CD8-positive, alpha-beta memory T cell (primary cell): ENCODE measurements at regions not wholly inside any gene's neighbourhood (a gene's known extent, or its start where the extent isn't known, plus 50 kb on each side); places are given as distances from the start of the nearest gene placed in this dataset.

Experiments
- CTCF ChIA-PET: fragments of 350-600 bp; sonication (Branson Sonifier 250); formaldehyde crosslinking; loops from one replicate; lab custom pipeline; 2021; ENCODE audit warnings: antibody characterized with exemption; lab: Charles Lee
- POLR2A ChIA-PET: fragments of 350-600 bp; sonication (Branson Sonifier 250); formaldehyde crosslinking; loops from one replicate; lab custom pipeline; 2021; ENCODE audit warnings: antibody characterized with exemption; lab: Charles Lee
- DNase-seq, 5 donors: peaks; one replicate each; pipeline versions ENCODE4 v3.0.0 to v3.0.0-alpha.2; 2020 to 2022; ENCODE audit warnings: mixed read lengths in 1 of 5
- H3K27ac ChIP-seq: one replicate; pipeline ENCODE4 v1.7.0; 2013; ENCODE audit warnings: low read depth, mild to moderate bottlenecking, low read length, moderate library complexity
- H3K27me3 ChIP-seq: 2 replicates; pipeline ENCODE4 v1.7.0; 2013; ENCODE audit warnings: low read length, mild to moderate bottlenecking; ENCODE audit not compliant: insufficient read depth, poor library complexity, severe bottlenecking
- H3K36me3 ChIP-seq: 2 replicates; pipeline ENCODE4 v1.7.0; 2013; ENCODE audit warnings: mild to moderate bottlenecking, low read length, moderate library complexity; ENCODE audit not compliant: insufficient read depth
- H3K4me1 ChIP-seq: 2 replicates; pipeline ENCODE4 v1.7.0; 2013; ENCODE audit warnings: mild to moderate bottlenecking, low read length, moderate library complexity; ENCODE audit not compliant: insufficient read depth
- H3K4me3 ChIP-seq: 2 replicates; pipeline ENCODE4 v1.7.0; 2013; ENCODE audit warnings: mild to moderate bottlenecking, low read length
- H3K9me3 ChIP-seq: 2 replicates; pipeline ENCODE4 v1.7.0; 2013; ENCODE audit warnings: mild to moderate bottlenecking, low read length
- H3K27ac Mint-ChIP-seq, 8 donors: one replicate each; pipeline ENCODE4 v1.8.0; 2020 to 2021; ENCODE audit warnings: mixed read lengths in 8 of 8, mild to moderate bottlenecking in 6 of 8, inconsistent platforms in 3 of 8, moderate library complexity in 3 of 8
- H3K27me3 Mint-ChIP-seq, 2 donors: one replicate each; pipeline ENCODE4 v1.8.0; 2020 to 2021; ENCODE audit warnings: mixed read lengths in 2 of 2, mild to moderate bottlenecking in 1 of 2, moderate library complexity in 1 of 2
- H3K36me3 Mint-ChIP-seq, 3 donors: one replicate each; pipeline ENCODE4 v1.8.0; 2020 to 2021; ENCODE audit warnings: mixed read lengths in 3 of 3, inconsistent platforms in 1 of 3, mild to moderate bottlenecking in 1 of 3
- H3K4me1 Mint-ChIP-seq, 3 donors: one replicate each; pipeline ENCODE4 v1.8.0; 2020 to 2021; ENCODE audit warnings: mixed read lengths in 3 of 3, inconsistent platforms in 1 of 3, mild to moderate bottlenecking in 1 of 3
- H3K4me3 Mint-ChIP-seq, 7 donors: one replicate each; pipeline ENCODE4 v1.8.0; 2020 to 2021; ENCODE audit warnings: mixed read lengths in 7 of 7, mild to moderate bottlenecking in 6 of 7, moderate library complexity in 4 of 7, inconsistent platforms in 2 of 7
- H3K9me3 Mint-ChIP-seq, 5 donors: one replicate each; pipeline ENCODE4 v1.8.0; 2020 to 2022; ENCODE audit warnings: mixed read lengths in 5 of 5, mild to moderate bottlenecking in 3 of 5, moderate library complexity in 2 of 5, inconsistent platforms in 1 of 5

DNA sequence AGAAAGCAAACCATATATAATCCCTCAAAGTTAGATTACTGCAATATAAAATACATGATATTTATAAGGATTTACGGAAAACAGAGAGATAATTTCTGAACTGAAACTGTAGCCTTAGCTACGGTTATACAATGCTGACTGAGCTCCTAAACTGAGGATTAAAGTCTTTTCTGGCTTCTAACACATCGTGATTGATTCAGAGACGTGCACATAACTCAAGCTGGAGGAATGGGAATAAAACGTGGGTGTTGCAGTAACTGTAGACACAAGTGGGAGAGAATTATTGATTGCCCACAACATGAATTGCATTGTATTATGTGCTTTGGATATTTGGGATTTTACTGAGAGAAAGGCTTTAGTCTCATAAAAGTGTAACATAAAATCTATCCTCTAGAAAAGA lies 418.0 kb upstream of the OPRM1 start:
- no peak overlapping the region for H3K4me3 Mint-ChIP-seq
- CTCF ChIA-PET = no interaction called here

DNA sequence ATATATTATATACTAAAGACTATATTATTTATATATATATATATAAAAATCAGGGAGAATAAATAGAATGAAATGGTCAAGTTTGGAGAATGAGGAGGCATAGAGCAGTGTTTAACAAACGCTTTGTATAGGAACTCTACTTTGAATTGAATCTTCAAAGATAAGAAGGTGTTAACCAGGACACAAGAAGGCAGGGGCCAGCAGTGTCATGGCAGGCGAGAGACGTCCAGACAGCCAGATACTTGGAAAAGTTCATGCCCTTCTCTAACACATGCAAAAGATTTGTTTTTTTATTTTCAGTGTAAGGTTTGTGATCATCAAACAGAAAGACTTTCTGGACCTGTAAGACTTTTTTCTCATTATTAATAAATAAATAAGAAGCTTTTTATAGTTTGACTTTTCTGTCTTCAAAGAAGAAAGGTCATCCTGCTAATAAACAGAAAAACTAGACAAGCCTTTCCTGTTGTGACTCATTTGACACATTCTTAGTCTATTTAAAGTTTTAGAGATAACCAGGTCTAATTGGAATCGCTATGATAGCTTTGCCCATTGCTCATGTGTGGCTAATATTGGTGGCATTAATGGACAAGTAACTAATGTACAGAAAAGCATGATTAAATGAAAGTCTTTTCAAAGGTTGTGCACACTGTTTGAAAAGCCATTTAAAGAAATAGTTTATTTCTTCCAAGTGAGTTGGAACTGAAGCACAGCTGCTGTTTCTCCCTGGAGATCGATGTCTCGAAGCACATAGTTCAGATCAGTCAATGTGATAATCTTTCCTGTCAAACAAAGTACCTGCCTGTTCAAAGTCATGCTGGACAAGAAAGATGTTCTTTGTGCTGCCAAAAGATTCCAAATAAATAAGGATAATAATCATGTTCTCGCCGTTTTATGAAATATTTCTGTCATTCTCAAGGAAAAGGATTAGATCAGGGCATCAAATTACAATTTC lies 420.4 kb upstream of the OPRM1 start:
- Mint-ChIP-seq H3K9me3 (peaks cover 0 to 2% (median 0%) of the 10 kb centered on the region in 5 donors), H3K4me1 (no peaks in the 10 kb centered on the region), H3K27me3 (no peaks in the 10 kb centered on the region), H3K27ac (no peak overlapping the region), H3K36me3 (no peaks in the 10 kb centered on the region), H3K4me3 (no peak overlapping the region)
- Histone ChIP-seq H3K9me3 (no peaks in the 10 kb centered on the region), H3K36me3 (no peaks in the 10 kb centered on the region), H3K4me3 (no peak overlapping the region), H3K27me3 (no peaks in the 10 kb centered on the region), H3K4me1 (no peaks in the 10 kb centered on the region), H3K27ac (no peak overlapping the region)
- ChIA-PET POLR2A (no interaction called here), CTCF (no interaction called here)
- no peak for DNase-seq

More for the DNA sequence above, 418.0 kb upstream of the OPRM1 start:
- no peaks in the 10 kb centered on the region for H3K27me3 ChIP-seq
- H3K4me1 ChIP-seq = no peaks in the 10 kb centered on the region
- Mint-ChIP-seq H3K36me3 (no peaks in the 10 kb centered on the region), H3K27ac (no peak overlapping the region), H3K9me3 (peaks cover 0 to 11% (median 0%) of the 10 kb centered on the region in 5 donors), H3K4me1 (no peaks in the 10 kb centered on the region), H3K27me3 (no peaks in the 10 kb centered on the region)
- H3K36me3 ChIP-seq = no peaks in the 10 kb centered on the region
- POLR2A ChIA-PET = no interaction called here
- no peaks in the 10 kb centered on the region for H3K9me3 ChIP-seq
- DNase-seq = no peak
- no peak overlapping the region for H3K4me3 ChIP-seq
- no peak overlapping the region for H3K27ac ChIP-seq

DNA sequence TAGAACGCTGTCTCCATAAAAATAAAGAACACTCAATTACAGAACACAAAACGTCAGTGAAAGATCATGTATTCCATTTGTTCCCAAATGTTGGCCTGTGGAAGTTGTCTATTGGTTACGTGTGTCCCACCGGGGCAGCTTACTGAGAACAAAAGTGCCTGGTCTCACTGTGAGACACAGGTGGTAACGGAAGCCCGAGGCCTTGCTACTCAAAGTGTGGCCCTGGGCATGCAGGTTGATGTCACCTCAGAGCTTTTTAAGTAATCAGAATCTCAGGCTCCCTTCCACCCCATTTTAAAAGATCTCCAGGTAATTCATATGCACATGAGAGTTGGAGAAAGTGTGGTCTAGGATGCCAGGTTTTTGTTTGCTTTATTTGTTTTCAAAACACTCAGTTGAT lies 422.5 kb upstream of the OPRM1 start:
- Histone ChIP-seq H3K27ac (no peak overlapping the region), H3K4me3 (no peak overlapping the region), H3K27me3 (no peaks in the 10 kb centered on the region), H3K9me3 (no peaks in the 10 kb centered on the region), H3K4me1 (no peaks in the 10 kb centered on the region), H3K36me3 (no peaks in the 10 kb centered on the region)
- POLR2A ChIA-PET = no interaction called here
- Mint-ChIP-seq H3K4me3 (no peak overlapping the region), H3K36me3 (no peaks in the 10 kb centered on the region), H3K9me3 (peaks cover 0 to 2% (median 0%) of the 10 kb centered on the region in 5 donors), H3K27ac (no peak overlapping the region), H3K4me1 (no peaks in the 10 kb centered on the region), H3K27me3 (no peaks in the 10 kb centered on the region)
- CTCF ChIA-PET = no interaction called here
- no peak for DNase-seq

- H3K27ac ChIP-seq = no peak overlapping the region
- no peak for DNase-seq
- ChIA-PET CTCF (no interaction called here), POLR2A (no interaction called here)
- Mint-ChIP-seq H3K27ac (no peak overlapping the region), H3K9me3 (peaks cover 0 to 2% (median 0%) of the 10 kb centered on the region in 5 donors), H3K4me3 (no peak overlapping the region), H3K27me3 (no peaks in the 10 kb centered on the region), H3K4me1 (no peaks in the 10 kb centered on the region), H3K36me3 (no peaks in the 10 kb centered on the region)
- no peak overlapping the region for H3K4me3 ChIP-seq
- no peaks in the 10 kb centered on the region for H3K36me3 ChIP-seq
- H3K9me3 ChIP-seq = no peaks in the 10 kb centered on the region
- no peaks in the 10 kb centered on the region for H3K27me3 ChIP-seq
- no peaks in the 10 kb centered on the region for H3K4me1 ChIP-seq
These were observed 425.2 kb upstream of the OPRM1 start for GRCh38 chr6:153613719-153614455.

GRCh38 chr6:153602401-153602800 lies 436.6 kb upstream of the OPRM1 start:
- no peaks in the 10 kb centered on the region for H3K36me3 Mint-ChIP-seq
- H3K27ac Mint-ChIP-seq = no peak overlapping the region
- no peak overlapping the region for H3K4me3 Mint-ChIP-seq
- no peaks in the 10 kb centered on the region for H3K4me1 Mint-ChIP-seq
- no peaks in the 10 kb centered on the region for H3K9me3 ChIP-seq
- no peaks in the 10 kb centered on the region for H3K36me3 ChIP-seq
- H3K4me3 ChIP-seq = no peak overlapping the region
- peaks cover 0 to 5% (median 3%) of the 10 kb centered on the region in 5 donors for H3K9me3 Mint-ChIP-seq
- ChIA-PET POLR2A (no interaction called here), CTCF (no interaction called here)
- H3K4me1 ChIP-seq = no peaks in the 10 kb centered on the region
- no peaks in the 10 kb centered on the region for H3K27me3 Mint-ChIP-seq
- H3K27me3 ChIP-seq = no peaks in the 10 kb centered on the region
- DNase-seq = no peak
- no peak overlapping the region for H3K27ac ChIP-seq

GRCh38 chr6:153599901-153600300 lies 439.1 kb upstream of the OPRM1 start:
- no peaks in the 10 kb centered on the region for H3K9me3 ChIP-seq
- Mint-ChIP-seq H3K27me3 (no peaks in the 10 kb centered on the region), H3K9me3 (peaks cover 0 to 5% (median 2%) of the 10 kb centered on the region in 5 donors), H3K4me1 (no peaks in the 10 kb centered on the region), H3K4me3 (no peak overlapping the region), H3K36me3 (no peaks in the 10 kb centered on the region), H3K27ac (no peak overlapping the region)
- H3K27me3 ChIP-seq = no peaks in the 10 kb centered on the region
- CTCF ChIA-PET = no interaction called here
- H3K4me1 ChIP-seq = no peaks in the 10 kb centered on the region
- DNase-seq = no peak
- no peak overlapping the region for H3K27ac ChIP-seq
- H3K36me3 ChIP-seq = no peaks in the 10 kb centered on the region
- POLR2A ChIA-PET = no interaction called here
- no peak overlapping the region for H3K4me3 ChIP-seq

- Mint-ChIP-seq H3K4me1 (no peaks in the 10 kb centered on the region), H3K27ac (no peak overlapping the region), H3K27me3 (no peaks in the 10 kb centered on the region), H3K36me3 (no peaks in the 10 kb centered on the region), H3K4me3 (no peak overlapping the region), H3K9me3 (peaks cover 0 to 3% (median 2%) of the 10 kb centered on the region in 5 donors)
- no peak for DNase-seq
- H3K27me3 ChIP-seq = no peaks in the 10 kb centered on the region
- POLR2A ChIA-PET = no interaction called here
- H3K4me1 ChIP-seq = no peaks in the 10 kb centered on the region
- no peak overlapping the region for H3K27ac ChIP-seq
- H3K4me3 ChIP-seq = no peak overlapping the region
- no peaks in the 10 kb centered on the region for H3K36me3 ChIP-seq
- CTCF ChIA-PET = no interaction called here
- no peaks in the 10 kb centered on the region for H3K9me3 ChIP-seq
These were observed 443.1 kb upstream of the OPRM1 start for GRCh38 chr6:153595903-153596302.

DNA sequence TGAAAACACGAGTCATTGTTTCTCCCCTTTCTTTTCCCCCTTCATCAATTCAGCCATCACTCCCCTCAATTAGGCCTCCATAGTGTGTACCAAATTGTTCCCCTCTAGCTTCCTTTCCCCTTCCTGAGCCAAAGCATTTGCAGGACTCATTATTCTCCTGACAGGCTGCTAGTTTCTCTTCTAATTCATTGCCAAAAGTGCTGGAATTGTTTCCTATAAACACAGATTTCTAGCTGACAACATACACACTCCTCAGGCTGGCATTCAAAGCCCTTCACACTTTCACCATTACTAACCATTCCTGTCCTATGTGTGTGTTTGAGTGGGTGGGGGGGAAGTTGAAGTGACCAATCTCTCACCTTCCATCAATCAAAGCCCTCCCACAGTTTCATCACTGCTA lies 444.2 kb upstream of the OPRM1 start:
- H3K9me3 Mint-ChIP-seq = peaks cover 0 to 3% (median 2%) of the 10 kb centered on the region in 5 donors
- H3K36me3 Mint-ChIP-seq = no peaks in the 10 kb centered on the region
- no peaks in the 10 kb centered on the region for H3K4me1 ChIP-seq
- no peaks in the 10 kb centered on the region for H3K36me3 ChIP-seq
- H3K4me1 Mint-ChIP-seq = no peaks in the 10 kb centered on the region
- no peaks in the 10 kb centered on the region for H3K9me3 ChIP-seq
- no peak overlapping the region for H3K27ac ChIP-seq
- H3K27ac Mint-ChIP-seq = no peak overlapping the region
- H3K27me3 Mint-ChIP-seq = no peaks in the 10 kb centered on the region
- CTCF ChIA-PET = no interaction called here
- no peaks in the 10 kb centered on the region for H3K27me3 ChIP-seq
- no peak for DNase-seq
- no peak overlapping the region for H3K4me3 ChIP-seq
- no peak overlapping the region for H3K4me3 Mint-ChIP-seq
- POLR2A ChIA-PET = no interaction called here
